Colon (tissue), 2 donors: ENCODE measurements at regions not wholly inside any gene's neighbourhood (a gene's known extent, or its start where the extent isn't known, plus 50 kb on each side); places are given as distances from the start of the nearest gene placed in this dataset.
"Not testable (repeated sequence)": the region's sequence is repeated elsewhere in the genome, so short reads cannot be mapped to it uniquely, and the experiment has no call there.

Experiments used
- FAIRE-seq: peaks from 2 replicates; lab custom pipeline; 2012; peaks lifted over from hg19 to GRCh38; lab: Jason Lieb, UNC
- donor health status: control.
- donor health status: control.

- FAIRE-seq, result no peak
Measured at GRCh38 chr6:84581494-84582259, 182.7 kb downstream of the TBX18 start.

GRCh38 chr6:84579404-84579803 is 185.0 kb downstream of the TBX18 start:
- FAIRE-seq, result no peak

GRCh38 chr6:84576029-84576428 is 188.4 kb downstream of the TBX18 start:
- no peak for FAIRE-seq

- no peak for FAIRE-seq
Measured at GRCh38 chr6:84575264-84575663, 189.1 kb downstream of the TBX18 start.

- no peak for FAIRE-seq
Measured at GRCh38 chr6:84569882-84570281, 194.5 kb downstream of the TBX18 start.

GRCh38 chr6:84568971-84569370 is 195.4 kb downstream of the TBX18 start:
- FAIRE-seq, result no peak

- not testable (repeated sequence) for FAIRE-seq
Measured at GRCh38 chr6:84565718-84566117, 198.7 kb downstream of the TBX18 start.

GRCh38 chr6:84560436-84561390 is 203.7 kb downstream of the TBX18 start:
- FAIRE-seq, result no peak

GRCh38 chr6:84556541-84557335 is 207.7 kb downstream of the TBX18 start:
- no peak for FAIRE-seq

GRCh38 chr6:84554706-84555105 is 209.7 kb downstream of the TBX18 start:
- FAIRE-seq, result no peak

- FAIRE-seq, result no peak
Measured at GRCh38 chr6:84554074-84554473, 210.3 kb downstream of the TBX18 start.

GRCh38 chr6:84553527-84553926 is 210.9 kb downstream of the TBX18 start:
- FAIRE-seq, result no peak

GRCh38 chr6:84551797-84552196 is 212.6 kb downstream of the TBX18 start:
- no peak for FAIRE-seq

GRCh38 chr6:84549917-84550316 is 214.5 kb downstream of the TBX18 start:
- FAIRE-seq, result no peak

GRCh38 chr6:84547341-84547801 is 217.0 kb downstream of the TBX18 start:
- FAIRE-seq, result no peak

- FAIRE-seq, result no peak
Measured at GRCh38 chr6:84546427-84546914, 217.9 kb downstream of the TBX18 start.

- FAIRE-seq, result no peak
Measured at GRCh38 chr6:84539122-84539856, 225.1 kb downstream of the TBX18 start.

- no peak for FAIRE-seq
Measured at GRCh38 chr6:84536885-84537638, 227.3 kb downstream of the TBX18 start.

- no peak for FAIRE-seq
Measured at GRCh38 chr6:84528201-84528600, 236.2 kb downstream of the TBX18 start.

- no peak for FAIRE-seq
Measured at GRCh38 chr6:84526631-84527030, 237.8 kb downstream of the TBX18 start.

GRCh38 chr6:84525907-84526306 is 238.5 kb downstream of the TBX18 start:
- FAIRE-seq, result no peak
